Inflammatory macrophage (primary cell): ENCODE measurements at regions not wholly inside any gene's neighbourhood (a gene's known extent, or its start where the extent isn't known, plus 50 kb on each side); places are given as distances from the start of the nearest gene placed in this dataset.
"Not testable (repeated sequence)": the region's sequence is repeated elsewhere in the genome, so short reads cannot be mapped to it uniquely, and the experiment has no call there.

Experiments used
- DNase-seq, 2 donors: peaks; one replicate each; pipeline ENCODE4 v3.0.0-alpha.2; 2020 to 2022

GRCh38 chr20:6658909-6659308 lies 108.6 kb upstream of the BMP2 start:
- DNase-seq = not testable (repeated sequence)

DNA sequence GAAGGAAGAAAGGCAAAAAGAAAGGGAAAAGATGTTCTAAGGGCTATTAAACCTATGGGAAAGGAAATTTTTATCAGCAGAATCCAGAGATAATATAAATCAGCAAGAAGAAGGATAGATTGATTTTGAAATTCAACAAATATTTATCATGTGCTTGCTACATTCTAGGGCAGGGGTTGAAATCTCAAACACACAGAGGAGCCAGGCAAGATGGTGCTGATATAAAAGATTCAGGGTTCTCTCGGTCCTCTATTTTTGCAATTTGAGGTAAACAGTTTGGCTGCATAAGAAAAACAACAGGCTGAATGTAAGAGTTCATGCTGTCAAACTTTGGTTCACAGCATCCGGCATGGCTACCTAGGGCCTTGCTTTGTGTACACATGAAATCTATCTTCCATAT lies 109.6 kb upstream of the BMP2 start:
- DNase-seq = no peak

DNA sequence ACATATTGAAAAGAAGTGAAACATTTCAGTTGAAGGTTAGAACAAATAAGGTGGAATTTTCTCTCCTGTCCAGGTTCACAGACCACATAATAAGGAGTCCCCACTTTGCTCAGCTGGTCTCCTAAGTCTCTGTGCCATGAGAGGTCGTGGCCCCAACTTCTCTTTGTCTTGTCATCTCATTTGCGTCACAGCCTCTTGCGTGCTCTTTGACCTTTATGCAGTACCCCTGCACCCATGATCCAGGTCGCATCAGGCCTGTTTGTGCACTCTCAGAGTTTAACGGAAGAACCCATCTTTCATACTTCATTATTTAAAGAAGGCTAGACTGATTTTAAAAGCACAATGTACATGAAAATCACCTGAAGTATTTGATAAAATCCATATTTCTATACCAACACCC lies 110.4 kb upstream of the BMP2 start:
- DNase-seq = no peak

GRCh38 chr20:6654513-6655252 lies 112.8 kb upstream of the BMP2 start:
- DNase-seq = peak in 1 of 2 donors; percentile 15

DNA sequence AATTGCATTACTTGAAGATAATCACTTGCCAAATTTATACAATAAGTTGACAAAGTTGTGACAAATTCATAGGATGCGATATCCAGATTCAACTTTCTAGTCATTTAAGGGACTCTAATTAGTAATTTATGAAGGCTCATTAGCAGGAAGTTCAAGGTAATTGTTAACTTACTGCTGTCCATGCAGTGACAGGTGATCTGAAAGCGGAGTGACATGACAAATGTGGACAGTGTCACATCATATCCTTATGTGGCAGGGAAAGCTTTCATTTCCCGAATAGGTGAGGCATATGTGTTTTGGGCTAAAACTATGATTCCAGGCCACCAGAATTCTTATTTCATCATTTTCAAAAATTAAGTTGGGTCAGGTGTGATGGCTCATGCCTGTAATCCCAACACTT lies 115.9 kb upstream of the BMP2 start:
- DNase-seq = no peak

GRCh38 chr20:6651016-6651415 lies 116.5 kb upstream of the BMP2 start:
- peak; percentile 21 to 38 for DNase-seq

DNA sequence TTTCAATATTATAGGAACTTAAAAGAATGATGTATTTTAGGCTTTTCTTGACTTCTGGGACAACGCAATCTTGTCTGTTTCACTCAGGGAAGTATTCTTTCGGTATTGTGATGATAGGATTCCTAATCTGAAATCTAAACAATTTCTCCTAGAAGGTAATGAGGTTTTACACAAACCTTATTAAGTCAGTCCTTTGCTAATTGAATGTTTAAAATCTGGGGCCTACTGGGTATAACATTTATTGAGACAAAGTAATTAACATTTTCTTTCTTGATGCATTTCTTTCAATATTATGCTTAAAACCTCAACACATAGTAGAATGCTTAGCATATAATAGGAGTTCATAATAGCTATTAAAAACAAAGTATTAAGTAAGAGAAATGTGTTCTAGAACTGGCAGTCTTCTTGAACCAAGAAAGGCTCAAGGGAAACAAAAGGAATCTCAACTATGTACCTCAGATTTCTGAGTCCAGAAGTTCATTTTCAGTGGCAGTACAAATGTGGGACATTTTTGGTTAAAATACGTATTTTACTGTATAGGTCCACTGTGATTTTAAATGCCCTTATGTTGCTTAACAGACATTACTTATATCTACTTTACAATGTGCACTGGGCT lies 121.4 kb upstream of the BMP2 start:
- no peak for DNase-seq

- no peak for DNase-seq
Observed at GRCh38 chr20:6644813-6645628, 122.5 kb upstream of the BMP2 start.

DNA sequence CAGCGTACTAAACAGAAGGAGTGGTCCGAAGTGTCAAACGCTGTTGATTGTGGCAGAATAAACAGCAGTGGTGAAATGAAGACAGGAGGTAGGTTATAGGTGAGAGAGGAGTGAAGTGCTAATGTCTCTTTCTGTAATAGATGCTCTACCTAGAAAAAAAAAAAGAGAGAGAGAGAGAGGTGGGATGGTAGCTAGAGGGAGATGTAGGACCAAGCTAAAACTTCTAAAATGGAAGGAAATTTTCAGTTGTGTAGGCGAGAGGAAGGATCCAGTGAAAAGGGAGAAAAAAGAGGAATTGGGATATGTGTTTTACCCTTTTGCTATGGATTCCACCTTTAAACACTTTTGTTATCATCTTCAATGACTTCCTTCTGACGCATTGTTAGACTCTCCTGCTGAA lies 126.5 kb upstream of the BMP2 start:
- no peak for DNase-seq

GRCh38 chr20:6637160-6637579 lies 130.3 kb upstream of the BMP2 start:
- no peak for DNase-seq

GRCh38 chr20:6636209-6637159 lies 131.0 kb upstream of the BMP2 start:
- peak; percentile 47 to 63 for DNase-seq

- no peak for DNase-seq
Observed at GRCh38 chr20:6635034-6635736, 132.3 kb upstream of the BMP2 start.

- DNase-seq = no peak
Observed at GRCh38 chr20:6632187-6632586, 135.3 kb upstream of the BMP2 start.

DNA sequence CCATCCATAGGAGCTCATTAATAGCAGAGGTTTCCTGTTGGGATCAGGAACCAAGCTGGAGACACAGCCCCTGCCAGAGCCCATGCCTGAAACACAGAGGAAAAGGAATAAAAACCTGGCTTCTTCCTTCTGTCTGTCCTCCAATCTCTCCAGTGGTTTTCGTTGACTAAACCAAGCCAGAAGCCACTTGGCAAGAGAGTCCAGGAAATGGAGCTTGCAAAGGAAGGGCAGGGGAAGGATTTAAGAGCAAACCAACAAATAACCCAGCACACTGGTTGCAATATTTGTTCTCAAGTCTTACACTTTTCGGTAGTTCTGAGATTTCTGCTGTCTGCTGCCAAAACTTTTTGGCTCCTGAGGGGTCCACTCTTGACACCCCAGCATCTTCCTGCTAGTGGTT lies 137.0 kb upstream of the BMP2 start:
- no peak for DNase-seq

DNA sequence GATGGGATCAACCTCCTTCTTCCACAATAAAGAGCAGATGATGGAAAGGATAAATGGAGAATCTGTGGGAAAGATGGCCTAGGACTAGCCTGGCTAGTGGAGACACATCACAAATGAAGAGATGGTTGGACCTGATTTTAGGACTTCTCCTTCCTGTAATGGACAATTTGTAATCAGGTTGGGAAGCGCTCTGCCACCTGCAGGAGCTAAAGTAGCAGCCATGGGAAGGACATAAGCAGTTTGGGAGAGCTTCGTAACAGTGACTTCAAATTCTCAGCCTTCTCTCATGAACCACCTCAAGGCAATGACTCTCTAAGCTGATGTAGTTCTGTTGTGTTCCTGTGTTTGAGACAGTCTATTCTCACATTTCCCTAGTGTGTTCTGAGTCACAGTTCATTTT lies 137.9 kb upstream of the BMP2 start:
- no peak for DNase-seq

DNA sequence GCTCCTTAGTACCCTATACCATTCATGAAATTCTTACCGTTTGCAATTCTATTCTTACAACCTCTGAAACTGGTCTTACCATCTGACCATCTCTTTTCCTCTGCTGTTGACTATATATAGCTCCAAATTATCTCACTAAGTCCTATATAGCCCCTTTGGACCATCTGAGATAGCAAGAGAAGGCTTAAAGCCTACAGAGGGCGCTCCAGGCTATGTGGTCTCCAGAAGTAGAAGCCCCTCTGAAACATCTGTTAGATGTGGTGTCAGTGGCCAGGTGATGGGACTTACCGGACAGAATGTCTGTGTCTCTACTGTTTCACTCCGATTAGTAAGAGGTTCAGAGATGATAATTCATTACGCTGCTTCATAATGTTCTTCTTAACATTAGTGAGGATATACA lies 140.7 kb upstream of the BMP2 start:
- DNase-seq = no peak

GRCh38 chr20:6623989-6624388 lies 143.5 kb upstream of the BMP2 start:
- DNase-seq = peak; percentile 2 to 10

- no peak for DNase-seq
Observed at GRCh38 chr20:6622041-6622440, 145.4 kb upstream of the BMP2 start.

DNA sequence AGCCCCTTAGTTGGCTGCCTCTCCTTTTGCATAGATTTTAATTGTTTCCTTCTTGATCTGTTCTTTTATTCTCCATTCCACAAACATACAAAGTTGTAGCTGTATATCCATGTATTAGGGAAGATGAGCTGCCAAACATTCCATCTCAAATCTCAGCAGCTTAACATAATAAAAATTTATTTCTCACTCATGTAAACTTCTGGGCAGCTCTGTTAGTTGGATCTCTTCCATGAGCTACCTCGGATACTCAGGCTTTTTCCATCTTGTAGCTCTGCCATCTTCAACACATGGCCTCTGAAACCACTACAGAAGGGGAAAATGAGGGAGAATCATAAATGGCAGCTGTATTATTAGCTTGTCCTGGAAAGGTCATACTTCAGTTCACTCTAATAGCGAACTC lies 149.4 kb upstream of the BMP2 start:
- no peak for DNase-seq

DNA sequence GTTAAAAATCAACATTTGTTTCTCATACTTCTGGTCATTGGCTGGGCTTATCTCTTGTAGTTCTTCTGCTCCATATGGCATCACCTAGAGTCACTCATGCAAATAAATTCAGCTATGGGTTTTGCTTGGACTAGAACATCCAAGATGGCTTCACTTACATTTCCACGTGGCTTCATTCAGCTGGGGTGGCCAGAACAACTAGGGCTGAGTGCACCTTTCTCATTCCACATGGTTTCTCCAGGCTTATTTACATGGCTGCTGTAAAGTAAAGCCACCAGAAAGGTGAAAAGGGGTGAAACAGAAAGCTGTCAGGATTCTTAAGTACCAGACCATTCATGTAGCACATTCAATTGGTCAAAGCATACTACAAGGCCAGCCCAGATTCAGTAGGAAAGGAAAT lies 151.1 kb upstream of the BMP2 start:
- DNase-seq = no peak

DNA sequence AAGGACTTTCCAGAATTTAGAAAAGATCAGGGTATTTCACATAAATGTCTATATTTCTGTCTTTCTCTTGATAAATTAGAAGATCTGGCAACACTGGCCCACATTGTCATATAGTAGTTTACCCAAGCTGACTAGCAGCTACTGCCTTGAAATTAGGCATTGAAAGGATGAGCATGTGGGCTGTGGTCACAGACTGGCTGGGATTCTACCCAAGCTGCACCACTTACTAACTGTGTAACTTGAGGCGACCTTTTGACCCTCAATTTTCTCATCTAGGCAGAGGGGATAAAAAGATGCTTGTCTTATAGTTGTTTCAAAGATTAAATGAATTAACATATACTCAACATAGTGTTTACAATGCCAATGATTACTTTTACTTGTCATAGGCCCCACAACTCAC lies 152.7 kb upstream of the BMP2 start:
- DNase-seq = no peak
